Endothelial cell of umbilical vein (primary cell): ENCODE measurements at regions not wholly inside any gene's neighbourhood (a gene's known extent, or its start where the extent isn't known, plus 50 kb on each side); places are given as distances from the start of the nearest gene placed in this dataset.

Experiments used
- CTCF ChIP-seq, 2 donors: IDR thresholded peaks; 1 replicate in 1 of 2; 2 replicates in 1 of 2; pipeline ENCODE4 v1.5.1; 2011; ENCODE audit warnings: low read length in 2 of 2, mild to moderate bottlenecking in 2 of 2, moderate library complexity in 2 of 2, control low read depth in 1 of 2, inconsistent platforms in 1 of 2, low read depth in 1 of 2; ENCODE audit not compliant: insufficient read depth in 1 of 2; ENCODE audit errors: extremely low read depth in 1 of 2
- JUN ChIP-seq: IDR thresholded peaks from 2 replicates; pipeline ENCODE4 v1.6.1; 2011; ENCODE audit warnings: borderline replicate concordance, low read depth; ENCODE audit not compliant: insufficient read length, insufficient read depth
- POLR2AphosphoS5 ChIP-seq: IDR thresholded peaks from 2 replicates; pipeline ENCODE4 v1.6.1; 2012; ENCODE audit warnings: low read depth, mild to moderate bottlenecking, control low read depth, low read length, moderate library complexity; ENCODE audit not compliant: insufficient read depth
- TF ChIP-seq, protein P1 (sequence below): IDR thresholded peaks from 2 replicates; pipeline ENCODE4 v1.6.1; 2011; ENCODE audit not compliant: insufficient read depth, insufficient read length

DNA sequence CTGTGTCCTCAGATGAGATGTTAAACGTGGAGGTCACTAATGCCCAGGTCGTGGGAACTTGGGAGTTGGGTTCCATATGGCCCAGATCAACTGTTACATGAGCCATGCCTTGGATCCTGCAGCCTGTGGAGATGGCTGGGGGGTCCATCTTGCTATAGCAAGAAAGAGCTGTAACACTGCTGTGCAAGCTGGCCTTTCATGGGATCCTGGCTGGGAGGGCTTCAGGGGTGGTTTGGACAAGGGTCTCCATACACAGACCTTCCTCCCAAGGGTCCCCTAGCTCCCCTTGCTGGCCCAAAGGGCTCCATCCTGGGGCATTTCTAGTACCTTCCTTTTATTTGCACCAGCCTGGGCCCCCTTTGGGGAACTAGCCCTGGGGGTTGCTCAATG lies 337.7 kb downstream of the DYSF start:
- TF ChIP-seq, protein P1, sequence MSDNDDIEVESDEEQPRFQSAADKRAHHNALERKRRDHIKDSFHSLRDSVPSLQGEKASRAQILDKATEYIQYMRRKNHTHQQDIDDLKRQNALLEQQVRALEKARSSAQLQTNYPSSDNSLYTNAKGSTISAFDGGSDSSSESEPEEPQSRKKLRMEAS = no peak
- TF ChIP-seq CTCF (IDR thresholded peaks at IDR 0.05; ENCODE audit: extremely low read depth in 1 of 2, insufficient read depth in 1 of 2, low read depth in 1 of 2, low read length in 2 of 2) (no peak), POLR2AphosphoS5 (no peak), JUN (no peak)
